NCI-H748 (cell line): ENCODE measurements at regions not wholly inside any gene's neighbourhood (a gene's known extent, or its start where the extent isn't known, plus 50 kb on each side); places are given as distances from the start of the nearest gene placed in this dataset.

ENCODE experiments used
- DNase-seq: peaks from one replicate; lab custom pipeline; 2025; ENCODE audit not compliant: unreplicated experiment; lab: John Stamatoyannopoulos, UW

- DNase-seq, result no peak
Measured at GRCh38 chr3:194265996-194266964, 84.8 kb downstream of the CPN2 start.

DNA sequence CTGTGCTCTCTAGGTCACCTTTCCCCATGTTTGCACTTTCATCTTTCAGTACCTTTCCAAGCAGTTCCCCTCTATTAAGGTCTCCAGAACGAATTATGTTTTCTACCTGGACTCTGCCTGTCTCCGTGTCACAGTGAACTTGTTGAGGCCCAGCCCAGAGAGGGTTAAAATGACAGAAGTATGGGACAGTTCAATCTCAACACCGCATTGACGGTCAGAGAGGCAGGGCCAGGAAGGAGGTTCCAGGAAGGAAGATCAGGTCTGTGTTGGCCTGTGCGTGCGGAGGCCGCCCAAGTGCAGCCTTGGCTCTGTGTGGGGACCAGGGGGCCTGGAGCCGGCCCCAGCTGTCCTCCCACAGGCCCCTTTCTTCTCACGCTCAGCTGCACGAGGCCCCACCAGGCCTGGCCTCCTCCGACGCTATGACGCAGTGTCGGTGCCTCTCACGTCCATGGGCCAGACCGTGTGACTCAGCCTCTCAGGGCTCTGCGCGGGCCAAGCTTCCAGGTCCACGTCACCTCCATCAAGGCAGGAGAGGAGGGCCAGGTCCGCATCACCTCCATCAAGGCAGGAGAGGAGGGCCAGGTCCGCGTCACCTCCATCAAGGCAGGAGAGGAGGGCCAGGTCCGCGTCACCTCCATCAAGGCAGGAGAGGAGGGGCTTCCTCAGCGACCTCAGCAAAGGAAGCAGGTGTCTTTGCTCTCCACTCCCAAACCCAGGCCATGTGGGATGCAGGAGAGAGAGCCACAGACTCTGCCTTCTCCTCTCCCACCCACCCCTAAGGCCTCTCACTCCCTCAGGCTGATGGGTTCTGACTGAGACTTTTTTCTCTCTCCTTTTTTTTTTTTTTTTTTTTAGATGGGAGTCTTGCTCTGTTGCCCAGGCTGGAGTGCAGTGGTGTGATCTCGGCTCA lies 83.1 kb downstream of the CPN2 start:
- no peak for DNase-seq

GRCh38 chr3:194268654-194269512 lies 82.2 kb downstream of the CPN2 start:
- DNase-seq, result no peak

- DNase-seq, result no peak
Measured at GRCh38 chr3:194269610-194270145, 81.5 kb downstream of the CPN2 start.

DNA sequence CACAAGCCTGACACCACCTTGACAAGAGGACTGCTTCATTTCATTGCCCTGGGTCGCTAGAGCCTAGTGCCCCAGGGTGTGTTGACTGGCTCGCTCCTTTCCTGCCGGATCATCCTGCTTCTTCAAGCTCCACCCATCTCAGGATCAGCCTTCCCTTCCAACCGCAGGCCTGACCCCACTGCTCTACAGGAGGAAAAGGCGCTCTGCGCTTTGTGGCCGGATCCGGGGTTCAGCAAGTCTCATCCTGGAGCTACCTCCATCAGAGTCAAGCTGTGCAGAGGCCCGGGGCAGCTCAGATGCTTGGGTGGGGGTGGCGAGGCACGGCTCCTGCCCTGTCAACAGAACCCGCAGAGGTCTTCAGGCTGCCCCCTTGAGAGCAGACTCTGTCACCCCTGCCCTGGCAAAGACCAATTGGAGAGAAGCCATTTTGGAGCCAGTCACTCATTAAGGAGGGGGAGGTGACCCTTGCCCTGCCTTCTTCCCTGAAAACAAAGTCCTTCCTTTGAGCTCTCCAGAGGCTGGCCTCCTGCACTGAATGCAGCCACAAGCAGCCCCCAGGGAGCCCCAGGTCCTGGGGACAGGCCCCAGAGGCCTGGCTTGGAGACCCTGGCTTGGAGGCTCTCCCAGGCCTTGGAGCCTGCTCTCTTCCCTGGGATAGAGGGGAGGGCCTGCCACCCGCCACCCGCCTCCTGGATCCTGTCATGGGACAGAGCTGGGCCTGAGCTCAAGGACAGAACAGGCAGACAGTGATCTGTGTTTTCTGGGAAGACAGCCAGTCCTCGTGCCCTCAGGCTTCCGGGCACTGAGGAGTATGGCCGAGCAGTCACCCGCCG lies 80.3 kb downstream of the CPN2 start:
- DNase-seq, result no peak

DNA sequence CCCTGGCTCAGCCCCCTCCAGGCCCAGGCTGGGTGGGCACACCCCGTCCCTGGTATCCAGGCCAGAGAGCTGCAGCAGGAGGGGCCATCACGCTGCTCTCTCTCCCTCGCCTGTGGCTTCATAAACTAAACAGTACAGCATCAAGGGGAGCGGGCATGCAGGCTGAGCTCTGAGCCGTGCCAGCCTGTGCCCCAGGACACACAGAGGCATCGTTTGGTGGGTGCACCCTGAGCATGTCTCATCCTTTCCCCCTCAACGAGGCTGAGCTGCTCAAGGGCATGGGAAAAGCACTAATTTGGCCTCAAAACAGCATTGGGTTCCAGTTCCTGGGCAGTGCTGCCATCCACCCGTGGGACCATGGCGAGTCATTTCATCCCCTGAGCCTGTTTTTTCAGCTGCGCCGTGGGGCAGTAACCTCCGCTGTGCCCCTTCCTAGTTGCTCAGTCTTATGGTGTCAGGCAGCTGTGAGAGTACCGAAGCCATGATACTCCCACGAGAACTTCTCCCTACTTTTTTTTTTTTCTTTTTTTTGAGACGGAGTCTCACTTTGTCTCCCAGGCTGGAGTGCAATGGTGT lies 79.6 kb downstream of the CPN2 start:
- no peak for DNase-seq

- DNase-seq, result no peak
Measured at GRCh38 chr3:194272221-194272620, 78.9 kb downstream of the CPN2 start.

GRCh38 chr3:194272861-194273742 lies 78.0 kb downstream of the CPN2 start:
- no peak for DNase-seq

- DNase-seq, result no peak
Measured at GRCh38 chr3:194273743-194274310, 77.3 kb downstream of the CPN2 start.

DNA sequence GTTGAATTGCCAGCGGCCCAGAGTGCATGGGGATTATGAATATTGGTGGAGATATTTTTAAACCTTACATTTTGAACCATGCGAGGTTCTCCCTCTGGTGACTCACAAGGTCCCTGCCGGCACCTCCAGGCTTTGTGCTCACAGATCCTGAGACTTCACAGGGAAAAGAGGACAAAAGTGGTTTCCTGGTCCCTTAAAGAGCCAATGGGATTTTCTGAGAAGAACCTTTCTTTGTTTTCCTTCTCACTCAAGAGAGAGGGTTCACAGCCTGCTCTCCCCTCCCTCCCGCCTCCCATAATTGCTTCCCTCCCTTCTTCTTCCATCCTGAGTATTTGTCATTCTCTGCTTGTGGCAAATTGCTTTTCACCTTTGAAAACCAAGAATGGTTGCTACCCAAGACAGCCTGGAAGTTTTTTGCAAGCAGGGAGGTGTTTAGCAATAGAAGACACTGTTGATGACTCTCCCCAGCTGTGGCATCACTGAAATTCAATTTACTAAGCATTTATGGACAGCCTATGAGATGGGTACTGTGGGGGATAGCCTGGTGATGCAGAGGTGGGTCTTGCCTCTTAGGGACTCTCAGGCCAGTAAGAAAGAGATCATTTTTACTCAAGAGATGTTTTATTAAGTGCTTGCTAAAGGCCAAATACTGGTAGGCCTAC lies 76.6 kb downstream of the CPN2 start:
- DNase-seq, result no peak

DNA sequence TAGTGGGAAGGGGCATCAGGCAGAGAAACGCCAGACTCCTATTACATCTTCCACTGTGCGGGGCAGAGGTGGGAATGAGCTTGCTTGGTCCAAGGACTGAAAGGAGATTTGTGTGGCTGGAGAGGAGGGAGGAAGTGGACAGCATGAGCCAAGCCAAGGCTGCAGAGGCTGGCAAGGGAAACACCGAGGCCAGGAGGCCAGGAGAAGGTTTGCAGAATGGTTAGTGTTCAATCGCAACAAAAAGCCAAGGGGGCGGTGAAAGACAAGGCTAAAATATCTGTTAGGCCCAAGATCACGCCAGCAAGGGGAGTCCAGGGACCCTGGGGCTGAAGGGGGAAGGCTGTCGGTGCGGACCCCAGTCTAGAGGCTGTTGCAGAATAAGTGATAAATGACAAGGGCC lies 75.8 kb downstream of the CPN2 start:
- DNase-seq, result no peak

DNA sequence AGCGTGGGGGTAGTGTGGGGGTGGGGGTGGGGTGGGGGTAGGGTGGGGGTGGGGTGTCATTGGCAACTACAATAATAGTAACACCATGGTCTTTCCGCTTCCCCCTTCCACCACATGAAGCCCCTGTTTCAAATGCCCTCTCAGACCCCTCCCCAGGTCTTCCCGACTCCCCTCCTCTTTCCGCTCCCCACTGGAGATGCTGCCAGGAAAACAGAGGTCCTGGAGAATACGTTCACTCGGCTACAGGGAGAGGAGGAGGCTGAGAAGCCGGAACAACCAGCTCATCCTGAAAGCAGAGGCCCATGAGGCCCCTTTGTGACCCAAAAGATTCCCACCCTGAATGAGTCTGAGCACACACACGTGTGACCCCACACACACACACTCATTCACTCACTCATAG lies 75.4 kb downstream of the CPN2 start:
- DNase-seq, result no peak

GRCh38 chr3:194276768-194277103 lies 74.4 kb downstream of the CPN2 start:
- DNase-seq, result no peak

- DNase-seq, result no peak
Measured at GRCh38 chr3:194277104-194277785, 73.9 kb downstream of the CPN2 start.

DNA sequence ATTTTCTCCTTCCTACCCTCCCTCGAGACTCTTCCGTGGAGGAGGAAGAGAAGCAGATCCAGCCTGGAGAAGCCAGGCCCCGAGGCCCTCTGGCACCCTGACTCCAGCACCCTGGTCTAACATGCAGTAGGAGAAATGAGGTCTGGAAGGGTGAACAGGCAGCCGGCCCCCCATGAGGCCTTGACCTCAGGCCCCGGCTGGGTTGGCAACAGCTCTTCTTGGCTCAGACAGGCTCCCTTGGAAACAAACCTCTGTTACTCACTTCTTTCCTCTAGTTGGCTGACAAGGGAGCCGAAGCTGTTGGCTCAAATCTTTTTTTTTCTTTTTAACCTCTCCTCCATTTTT lies 73.4 kb downstream of the CPN2 start:
- no peak for DNase-seq

- no peak for DNase-seq
Measured at GRCh38 chr3:194278186-194278845, 72.8 kb downstream of the CPN2 start.

DNA sequence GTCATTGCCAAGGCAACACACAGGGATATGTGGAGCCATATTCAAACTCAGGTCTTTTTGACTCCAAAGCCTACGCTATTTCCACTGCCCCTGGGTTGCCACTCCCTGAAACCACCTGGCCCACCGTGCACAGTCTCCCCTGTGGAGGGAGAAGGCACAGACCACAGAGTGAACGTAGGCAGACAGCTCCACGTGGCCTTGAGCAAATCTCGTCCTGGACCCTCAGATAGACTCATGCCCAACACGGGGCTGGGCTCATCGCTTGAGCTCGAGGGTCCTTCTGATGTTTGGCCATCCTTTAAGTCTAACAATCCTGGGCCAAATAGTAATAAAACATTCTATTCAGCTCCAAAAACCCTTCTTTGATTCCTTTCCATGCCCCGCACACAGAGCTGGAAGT lies 72.0 kb downstream of the CPN2 start:
- DNase-seq, result no peak
